PC-9 (cell line): ENCODE measurements at regions not wholly inside any gene's neighbourhood (a gene's known extent, or its start where the extent isn't known, plus 50 kb on each side); places are given as distances from the start of the nearest gene placed in this dataset.

Experiments
- BruUV-seq: library from RNA; stranded (reverse); fragments of 400-500 nt; replicated peaks from 2 replicates; lab custom pipeline; 2021; lab: Mats Ljungman, UMichigan
- CTCF ChIA-PET: fragments of 300-600 bp; sonication (Branson Sonifier 250); formaldehyde crosslinking; loops from one replicate; lab custom pipeline; 2022; ENCODE audit warnings: antibody characterized with exemption; lab: Charles Lee
- POLR2A ChIA-PET: fragments of 300-600 bp; sonication (Branson Sonifier 250); formaldehyde crosslinking; loops from one replicate; lab custom pipeline; 2022; ENCODE audit warnings: antibody characterized with exemption; ENCODE audit not compliant: unreplicated experiment; lab: Charles Lee
- DNase-seq, 2 experiments: peaks; one replicate each; pipeline versions ENCODE4 v3.0.0 to v3.0.0-alpha.2; 2015 to 2022; ENCODE audit warnings: mixed read lengths in 1 of 2
- H2AFZ ChIP-seq: fragments of 200-600 bp; sonication (generic); 2 replicates; pipeline ENCODE4 v1.8.1; 2017; ENCODE audit warnings: antibody characterized with exemption
- H3F3A ChIP-seq: fragments of 200-600 bp; sonication (generic); 2 replicates; pipeline ENCODE4 v1.8.1; 2017; ENCODE audit warnings: antibody characterized with exemption, mild to moderate bottlenecking, low read depth; ENCODE audit not compliant: insufficient read depth
- H3K27ac ChIP-seq: fragments of 200-600 bp; sonication (generic); 2 replicates; pipeline ENCODE4 v1.6.1; 2016; ENCODE audit warnings: mixed run types
- H3K27me3 ChIP-seq: fragments of 200-600 bp; sonication (generic); 2 replicates; pipeline ENCODE4 v1.6.1; 2016; ENCODE audit warnings: low read depth, mixed run types; ENCODE audit not compliant: insufficient read depth
- H3K36me3 ChIP-seq: fragments of 200-600 bp; sonication (generic); 2 replicates; pipeline ENCODE4 v1.6.1; 2016; ENCODE audit warnings: low read depth, mixed run types
- H3K4me1 ChIP-seq: fragments of 200-600 bp; sonication (generic); replicated peaks from 2 replicates; pipeline ENCODE4 v1.6.1; 2016; ENCODE audit warnings: mixed run types; ENCODE audit not compliant: insufficient read depth
- H3K4me2 ChIP-seq: fragments of 200-600 bp; sonication (generic); 2 replicates; pipeline ENCODE4 v1.6.1; 2017; ENCODE audit warnings: mixed run types
- H3K4me3 ChIP-seq: fragments of 200-600 bp; sonication (generic); 2 replicates; pipeline ENCODE4 v1.6.1; 2016; ENCODE audit warnings: mixed run types
- H3K79me2 ChIP-seq: fragments of 200-600 bp; sonication (generic); 2 replicates; pipeline ENCODE4 v1.6.1; 2017; ENCODE audit warnings: low read depth, mixed run types
- H3K9me2 ChIP-seq: fragments of 200-600 bp; sonication (generic); 2 replicates; pipeline ENCODE4 v1.8.1; 2017; ENCODE audit warnings: mild to moderate bottlenecking; ENCODE audit not compliant: insufficient read depth
- H3K9me3 ChIP-seq: fragments of 200-600 bp; sonication (generic); 2 replicates; pipeline ENCODE4 v1.8.1; 2016; ENCODE audit warnings: low read depth; ENCODE audit not compliant: insufficient read depth
- H4K20me1 ChIP-seq: fragments of 200-600 bp; sonication (generic); 2 replicates; pipeline ENCODE4 v1.8.1; 2017; ENCODE audit not compliant: insufficient read depth
- EZH2 ChIP-seq: fragments of 200-600 bp; sonication (generic); IDR thresholded peaks from 2 replicates; pipeline ENCODE4 v1.8.0; 2017; ENCODE audit warnings: antibody characterized with exemption, low read depth
- intact Hi-C: fragments of 100-400 bp; cut with micrococcal nuclease; formaldehyde crosslinking; loops from one replicate; pipeline ENCODE4 v1.10.0; 2022; ENCODE audit not compliant: unreplicated experiment
- TF ChIP-seq, protein P1 (sequence below): fragments of 200-600 bp; sonication (generic); conservative IDR thresholded peaks from 2 replicates; pipeline ENCODE4 v1.6.1; 2017; ENCODE audit warnings: mixed run types, antibody characterized with exemption, mild to moderate bottlenecking, moderate library complexity

DNA sequence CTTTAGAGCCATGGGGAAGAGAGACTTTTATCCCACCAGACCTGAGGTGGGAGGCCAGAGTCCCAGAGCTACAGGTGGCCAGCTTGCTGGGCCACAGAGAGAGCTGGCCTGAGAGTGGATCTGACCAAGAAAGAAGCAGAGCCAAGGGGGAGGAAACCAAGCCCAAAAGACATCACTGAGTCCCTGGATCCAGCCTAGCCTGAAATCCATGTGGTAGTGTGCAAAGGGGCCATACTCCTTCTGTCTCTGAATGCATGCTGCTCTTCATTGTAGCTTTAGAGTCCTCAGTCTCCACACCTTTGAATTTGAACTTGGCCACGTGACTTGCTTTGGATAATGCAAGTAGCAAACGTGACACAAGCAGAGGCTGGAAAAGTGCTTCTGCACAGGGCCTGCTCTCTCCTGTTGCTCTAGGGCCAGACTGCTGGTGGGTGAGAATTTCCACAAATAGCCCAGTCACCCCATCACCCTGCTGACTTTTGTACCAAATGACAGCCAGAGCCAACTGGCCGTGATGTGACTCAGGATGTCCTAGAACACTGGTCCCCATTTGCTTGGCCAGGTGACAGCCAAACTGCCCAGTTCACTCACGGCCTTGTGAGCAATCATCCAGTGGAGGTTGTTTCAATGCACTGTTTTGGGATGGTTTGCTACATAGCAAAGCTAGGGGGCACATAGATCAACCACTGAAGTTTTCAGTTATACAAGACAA, 93.6 kb downstream of the DHCR7 start:
- ChIA-PET POLR2A (no interaction called here), CTCF (no interaction called here)
- Histone ChIP-seq H3K9me2 (no peaks in the 10 kb centered on the region), H3K4me3 (no peak overlapping the region), H3K4me2 (no peak overlapping the region), H3K79me2 (no peaks in the 10 kb centered on the region), H3K36me3 (no peaks in the 10 kb centered on the region), H3K9me3 (no peaks in the 10 kb centered on the region), H4K20me1 (no peaks in the 10 kb centered on the region), H3F3A (no peaks in the 10 kb centered on the region), H3K27me3 (peaks cover 85% of the 10 kb centered on the region), H3K4me1 (no peaks in the 10 kb centered on the region), H2AFZ (no peak overlapping the region), H3K27ac (no peak overlapping the region)
- TF ChIP-seq, protein P1, sequence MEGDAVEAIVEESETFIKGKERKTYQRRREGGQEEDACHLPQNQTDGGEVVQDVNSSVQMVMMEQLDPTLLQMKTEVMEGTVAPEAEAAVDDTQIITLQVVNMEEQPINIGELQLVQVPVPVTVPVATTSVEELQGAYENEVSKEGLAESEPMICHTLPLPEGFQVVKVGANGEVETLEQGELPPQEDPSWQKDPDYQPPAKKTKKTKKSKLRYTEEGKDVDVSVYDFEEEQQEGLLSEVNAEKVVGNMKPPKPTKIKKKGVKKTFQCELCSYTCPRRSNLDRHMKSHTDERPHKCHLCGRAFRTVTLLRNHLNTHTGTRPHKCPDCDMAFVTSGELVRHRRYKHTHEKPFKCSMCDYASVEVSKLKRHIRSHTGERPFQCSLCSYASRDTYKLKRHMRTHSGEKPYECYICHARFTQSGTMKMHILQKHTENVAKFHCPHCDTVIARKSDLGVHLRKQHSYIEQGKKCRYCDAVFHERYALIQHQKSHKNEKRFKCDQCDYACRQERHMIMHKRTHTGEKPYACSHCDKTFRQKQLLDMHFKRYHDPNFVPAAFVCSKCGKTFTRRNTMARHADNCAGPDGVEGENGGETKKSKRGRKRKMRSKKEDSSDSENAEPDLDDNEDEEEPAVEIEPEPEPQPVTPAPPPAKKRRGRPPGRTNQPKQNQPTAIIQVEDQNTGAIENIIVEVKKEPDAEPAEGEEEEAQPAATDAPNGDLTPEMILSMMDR: no peak
- no peak for TF ChIP-seq EZH2
- no TSS peak for BruUV-seq
- DNase-seq: no peak
- intact Hi-C loops: no loop called here

DNA sequence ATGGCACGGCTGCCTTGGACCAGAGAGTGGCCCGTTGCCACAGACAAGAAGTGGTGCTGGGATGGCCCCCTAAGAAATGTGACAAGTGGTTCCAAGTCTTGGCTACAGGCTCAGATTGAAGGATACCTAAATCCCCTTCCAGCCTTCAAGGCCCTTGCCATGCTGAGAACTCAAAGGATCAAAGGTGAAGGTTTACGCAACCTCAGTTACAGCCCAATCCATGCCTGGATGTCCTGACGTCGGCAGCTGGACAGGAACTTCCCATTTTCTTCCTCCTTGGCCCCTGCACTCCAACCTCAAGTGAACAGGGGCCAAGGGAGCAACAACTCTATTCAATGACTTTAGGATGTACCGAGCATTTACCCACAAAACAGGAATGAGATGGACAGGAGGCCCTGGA, 95.4 kb downstream of the DHCR7 start:
- Histone ChIP-seq H3F3A (no peaks in the 10 kb centered on the region), H3K36me3 (no peaks in the 10 kb centered on the region), H3K79me2 (no peaks in the 10 kb centered on the region), H3K4me1 (no peaks in the 10 kb centered on the region), H3K9me3 (no peaks in the 10 kb centered on the region), H3K27me3 (peaks cover 85% of the 10 kb centered on the region), H4K20me1 (no peaks in the 10 kb centered on the region), H3K9me2 (no peaks in the 10 kb centered on the region), H3K4me2 (no peak overlapping the region), H3K4me3 (no peak overlapping the region), H2AFZ (no peak overlapping the region), H3K27ac (no peak overlapping the region)
- no peak for DNase-seq
- BruUV-seq: no TSS peak
- ChIA-PET POLR2A (no interaction called here), CTCF (no interaction called here)
- TF ChIP-seq, protein P1: no peak
- TF ChIP-seq EZH2: no peak
- intact Hi-C loops: no loop called here

DNA sequence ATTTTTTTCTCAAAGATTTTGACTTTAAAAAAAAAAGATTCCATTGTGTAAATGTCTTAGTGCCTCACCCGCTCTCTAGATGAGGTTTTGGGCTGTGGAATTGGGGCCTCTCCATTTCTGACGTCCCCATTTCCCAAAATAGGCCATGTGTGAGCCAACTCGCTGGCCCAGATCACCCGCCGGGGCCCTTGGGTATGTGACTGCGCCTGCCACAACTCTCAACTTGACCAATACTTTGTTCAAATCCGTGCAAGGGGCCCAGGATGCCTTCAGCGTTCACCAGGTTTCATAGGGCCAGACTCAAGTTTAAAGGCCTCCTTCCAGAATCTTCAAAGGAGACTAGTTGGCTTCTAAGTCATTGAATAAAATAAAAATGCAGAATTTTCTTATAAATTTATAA, 96.0 kb downstream of the DHCR7 start:
- Histone ChIP-seq H3K27me3 (peaks cover 85% of the 10 kb centered on the region), H3K9me2 (no peaks in the 10 kb centered on the region), H4K20me1 (no peaks in the 10 kb centered on the region), H3F3A (no peaks in the 10 kb centered on the region), H3K4me2 (no peak overlapping the region), H3K4me1 (no peaks in the 10 kb centered on the region), H3K79me2 (no peaks in the 10 kb centered on the region), H3K4me3 (no peak overlapping the region), H3K36me3 (no peaks in the 10 kb centered on the region), H3K27ac (no peak overlapping the region), H2AFZ (no peak overlapping the region), H3K9me3 (no peaks in the 10 kb centered on the region; the same call in 1 of the 2 replicates)
- DNase-seq: no peak
- ChIA-PET POLR2A (no interaction called here), CTCF (no interaction called here)
- no TSS peak for BruUV-seq
- TF ChIP-seq, protein P1: no peak
- no peak for TF ChIP-seq EZH2
- intact Hi-C loops: no loop called here
